ENCODE measurements at regions not wholly inside any gene's neighbourhood (a gene's known extent, or its start where the extent isn't known, plus 50 kb on each side); places are given as distances from the start of the nearest gene placed in this dataset.

DNA sequence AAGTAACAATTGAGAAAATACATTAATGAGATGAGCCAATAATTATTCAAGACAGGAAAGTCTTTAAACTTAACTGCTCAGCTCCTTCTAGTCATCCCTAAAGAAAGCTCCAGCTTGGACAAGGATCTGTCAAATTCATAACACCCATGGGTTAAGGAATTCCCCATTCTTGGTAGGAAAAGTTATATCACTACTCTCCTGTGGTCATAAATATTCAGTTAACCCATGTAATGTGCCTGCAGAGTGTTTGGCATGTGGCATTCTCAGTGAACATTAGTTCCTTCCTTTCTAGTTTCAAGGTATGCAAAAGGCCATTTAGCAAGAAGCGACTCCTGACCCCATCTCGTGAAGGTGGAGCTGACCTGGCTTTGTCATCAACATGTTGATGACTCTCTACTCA lies 76.7 kb upstream of the VCAM1 start:
- no peak overlapping the region for H3K27ac ChIP-seq (ENCODE audit: control insufficient read depth, insufficient read depth, low read length)
- FAIRE-seq (no peak), DNase-seq (ENCODE audit: low read depth, low spot score) (no peak)
- H2AFZ ChIP-seq (ENCODE audit: control insufficient read depth, low read length) = no peak overlapping the region
- no peaks in the 10 kb centered on the region for H3K36me3 ChIP-seq (ENCODE audit: control insufficient read depth in 2 of 2, extremely low read depth in 1 of 2, insufficient read depth in 2 of 2, low read length in 2 of 2)
- dilution Hi-C loops (cut with MboI; ENCODE audit: extremely low pct_ligation_motif_present, low sequenced_read_pairs) = no loop called here
- no peaks in the 10 kb centered on the region for H3K4me1 ChIP-seq (ENCODE audit: control insufficient read depth, extremely low read depth, insufficient read depth, low read length)
- H3K9me1 ChIP-seq (ENCODE audit: control insufficient read depth, extremely low read depth, insufficient read depth, low read length) = no peaks in the 10 kb centered on the region
- no peak overlapping the region for H3K4me3 ChIP-seq (ENCODE audit: control insufficient read depth in 2 of 3, extremely low read depth in 1 of 3, insufficient read depth in 2 of 3, low read depth in 1 of 3, low read length in 3 of 3)
- no peaks in the 10 kb centered on the region for H4K20me1 ChIP-seq (ENCODE audit: control insufficient read depth, extremely low read depth, insufficient read depth, low read length)
- no peak overlapping the region for H3K9ac ChIP-seq (ENCODE audit: control insufficient read depth, extremely low read depth, insufficient read depth, low read length)
- TF ChIP-seq, protein P1, sequence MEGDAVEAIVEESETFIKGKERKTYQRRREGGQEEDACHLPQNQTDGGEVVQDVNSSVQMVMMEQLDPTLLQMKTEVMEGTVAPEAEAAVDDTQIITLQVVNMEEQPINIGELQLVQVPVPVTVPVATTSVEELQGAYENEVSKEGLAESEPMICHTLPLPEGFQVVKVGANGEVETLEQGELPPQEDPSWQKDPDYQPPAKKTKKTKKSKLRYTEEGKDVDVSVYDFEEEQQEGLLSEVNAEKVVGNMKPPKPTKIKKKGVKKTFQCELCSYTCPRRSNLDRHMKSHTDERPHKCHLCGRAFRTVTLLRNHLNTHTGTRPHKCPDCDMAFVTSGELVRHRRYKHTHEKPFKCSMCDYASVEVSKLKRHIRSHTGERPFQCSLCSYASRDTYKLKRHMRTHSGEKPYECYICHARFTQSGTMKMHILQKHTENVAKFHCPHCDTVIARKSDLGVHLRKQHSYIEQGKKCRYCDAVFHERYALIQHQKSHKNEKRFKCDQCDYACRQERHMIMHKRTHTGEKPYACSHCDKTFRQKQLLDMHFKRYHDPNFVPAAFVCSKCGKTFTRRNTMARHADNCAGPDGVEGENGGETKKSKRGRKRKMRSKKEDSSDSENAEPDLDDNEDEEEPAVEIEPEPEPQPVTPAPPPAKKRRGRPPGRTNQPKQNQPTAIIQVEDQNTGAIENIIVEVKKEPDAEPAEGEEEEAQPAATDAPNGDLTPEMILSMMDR (optimal IDR thresholded peaks at IDR 0.05 in 1 of 3, IDR thresholded peaks at IDR 0.05 in 1 of 3, conservative IDR thresholded peaks at IDR 0.05 in 1 of 3; ENCODE audit: extremely low read depth in 1 of 3, insufficient read depth in 2 of 3, low read length in 3 of 3) = no peak
- TF ChIP-seq EZH2 (IDR thresholded peaks at IDR 0.05; ENCODE audit: low read length) = no peak
- no peak overlapping the region for H3K4me2 ChIP-seq (ENCODE audit: control insufficient read depth, extremely low read depth, insufficient read depth, low read depth, low read length)
- no peaks in the 10 kb centered on the region for H3K79me2 ChIP-seq (ENCODE audit: control insufficient read depth, insufficient read depth, low read length)
- H3K9me3 ChIP-seq (ENCODE audit: control insufficient read depth, low read depth, low read length) = no peaks in the 10 kb centered on the region
- no peaks in the 10 kb centered on the region for H3K27me3 ChIP-seq (ENCODE audit: control insufficient read depth, extremely low read depth, insufficient read depth, low read length)

DNA sequence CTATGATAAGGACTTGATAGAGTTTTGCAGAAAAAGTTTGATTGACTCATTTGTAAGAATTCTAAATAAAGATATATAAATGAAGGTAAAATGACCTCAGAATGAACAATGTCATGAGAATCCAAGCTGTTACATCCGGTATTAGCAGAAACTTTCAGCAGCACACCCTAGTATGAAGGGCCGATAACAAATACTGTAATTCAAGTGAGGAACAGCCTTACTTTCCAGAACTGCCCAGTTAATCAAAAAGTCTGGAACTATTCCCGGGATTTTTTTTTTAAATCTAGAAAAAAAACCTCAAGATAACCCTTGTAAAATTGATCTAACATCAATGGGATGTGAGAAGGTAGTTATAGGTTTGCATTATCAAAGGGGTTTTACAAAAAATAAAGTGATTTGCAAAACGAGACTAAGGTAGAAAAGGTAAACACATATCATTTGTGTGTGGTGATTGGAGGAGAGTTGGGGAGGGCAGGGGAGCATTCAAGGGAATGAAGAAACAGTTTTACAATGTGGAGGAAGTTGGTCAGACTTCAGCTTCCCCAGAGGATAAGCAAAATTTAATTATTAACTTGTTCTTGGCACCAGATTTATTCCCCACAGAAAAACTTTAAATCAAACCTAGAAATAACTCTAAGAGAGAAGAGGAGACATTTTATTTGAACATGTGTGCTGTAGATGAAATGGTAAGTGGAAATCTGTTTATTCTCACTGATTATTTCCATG lies 75.9 kb upstream of the VCAM1 start:
- H3K27me3 ChIP-seq (ENCODE audit: control insufficient read depth, extremely low read depth, insufficient read depth, low read length) = no peaks in the 10 kb centered on the region
- H3K4me1 ChIP-seq (ENCODE audit: control insufficient read depth, extremely low read depth, insufficient read depth, low read length) = no peaks in the 10 kb centered on the region
- no peaks in the 10 kb centered on the region for H3K36me3 ChIP-seq (ENCODE audit: control insufficient read depth in 2 of 2, extremely low read depth in 1 of 2, insufficient read depth in 2 of 2, low read length in 2 of 2)
- dilution Hi-C loops (cut with MboI; ENCODE audit: extremely low pct_ligation_motif_present, low sequenced_read_pairs) = no loop called here
- H3K9me3 ChIP-seq (ENCODE audit: control insufficient read depth, low read depth, low read length) = no peaks in the 10 kb centered on the region
- no peak overlapping the region for H3K4me3 ChIP-seq (ENCODE audit: control insufficient read depth in 2 of 3, extremely low read depth in 1 of 3, insufficient read depth in 2 of 3, low read depth in 1 of 3, low read length in 3 of 3)
- H3K9ac ChIP-seq (ENCODE audit: control insufficient read depth, extremely low read depth, insufficient read depth, low read length) = no peak overlapping the region
- DNase-seq (ENCODE audit: low read depth, low spot score) (no peak), FAIRE-seq (no peak)
- no peak overlapping the region for H3K27ac ChIP-seq (ENCODE audit: control insufficient read depth, insufficient read depth, low read length)
- H3K4me2 ChIP-seq (ENCODE audit: control insufficient read depth, extremely low read depth, insufficient read depth, low read depth, low read length) = no peak overlapping the region
- TF ChIP-seq EZH2 (IDR thresholded peaks at IDR 0.05; ENCODE audit: low read length) = no peak
- TF ChIP-seq, protein P1 (optimal IDR thresholded peaks at IDR 0.05 in 1 of 3, IDR thresholded peaks at IDR 0.05 in 1 of 3, conservative IDR thresholded peaks at IDR 0.05 in 1 of 3; ENCODE audit: extremely low read depth in 1 of 3, insufficient read depth in 2 of 3, low read length in 3 of 3) = no peak
- H2AFZ ChIP-seq (ENCODE audit: control insufficient read depth, low read length) = no peak overlapping the region
- no peaks in the 10 kb centered on the region for H4K20me1 ChIP-seq (ENCODE audit: control insufficient read depth, extremely low read depth, insufficient read depth, low read length)
- H3K9me1 ChIP-seq (ENCODE audit: control insufficient read depth, extremely low read depth, insufficient read depth, low read length) = no peaks in the 10 kb centered on the region
- H3K79me2 ChIP-seq (ENCODE audit: control insufficient read depth, insufficient read depth, low read length) = no peaks in the 10 kb centered on the region

All from keratinocyte (primary cell).